ENCODE measurements at regions not wholly inside any gene's neighbourhood (a gene's known extent, or its start where the extent isn't known, plus 50 kb on each side); places are given as distances from the start of the nearest gene placed in this dataset.

- no peak for DNase-seq
Observed at GRCh38 chr5:107325866-107326265, 344.9 kb downstream of the EFNA5 start.

GRCh38 chr5:107324809-107325208 is 345.9 kb downstream of the EFNA5 start:
- DNase-seq: no peak

- no peak for DNase-seq
Observed at GRCh38 chr5:107324071-107324470, 346.7 kb downstream of the EFNA5 start.

GRCh38 chr5:107323536-107323935 is 347.2 kb downstream of the EFNA5 start:
- DNase-seq: no peak

GRCh38 chr5:107322936-107323335 is 347.8 kb downstream of the EFNA5 start:
- no peak for DNase-seq

GRCh38 chr5:107321906-107322305 is 348.8 kb downstream of the EFNA5 start:
- DNase-seq: no peak

- DNase-seq: no peak
Observed at GRCh38 chr5:107320846-107321245, 349.9 kb downstream of the EFNA5 start.

- DNase-seq: no peak
Observed at GRCh38 chr5:107320376-107320775, 350.4 kb downstream of the EFNA5 start.

- DNase-seq: no peak
Observed at GRCh38 chr5:107319901-107320300, 350.8 kb downstream of the EFNA5 start.

GRCh38 chr5:107314330-107314729 is 356.4 kb downstream of the EFNA5 start:
- DNase-seq: no peak

GRCh38 chr5:107313921-107314320 is 356.8 kb downstream of the EFNA5 start:
- no peak for DNase-seq

- DNase-seq: no peak
Observed at GRCh38 chr5:107313098-107313497, 357.6 kb downstream of the EFNA5 start.

- DNase-seq: no peak
Observed at GRCh38 chr5:107310181-107310580, 360.6 kb downstream of the EFNA5 start.

GRCh38 chr5:107306594-107306993 is 364.1 kb downstream of the EFNA5 start:
- DNase-seq: no peak

GRCh38 chr5:107306002-107306401 is 364.7 kb downstream of the EFNA5 start:
- no peak for DNase-seq

- DNase-seq: no peak
Observed at GRCh38 chr5:107304684-107305083, 366.1 kb downstream of the EFNA5 start.

GRCh38 chr5:107303171-107303968 is 367.4 kb downstream of the EFNA5 start:
- DNase-seq: no peak

GRCh38 chr5:107302441-107302840 is 368.3 kb downstream of the EFNA5 start:
- no peak for DNase-seq

GRCh38 chr5:107301999-107302398 is 368.7 kb downstream of the EFNA5 start:
- DNase-seq: no peak

GRCh38 chr5:107300721-107301327 is 369.9 kb downstream of the EFNA5 start:
- no peak for DNase-seq

- no peak for DNase-seq
Observed at GRCh38 chr5:107296572-107296971, 374.2 kb downstream of the EFNA5 start.

GRCh38 chr5:107295914-107296313 is 374.8 kb downstream of the EFNA5 start:
- DNase-seq: no peak

- no peak for DNase-seq
Observed at GRCh38 chr5:107294669-107295068, 376.1 kb downstream of the EFNA5 start.

- DNase-seq: no peak
Observed at GRCh38 chr5:107294211-107294550, 376.6 kb downstream of the EFNA5 start.
